ENCODE measurements at regions not wholly inside any gene's neighbourhood (a gene's known extent, or its start where the extent isn't known, plus 50 kb on each side); places are given as distances from the start of the nearest gene placed in this dataset.

DNA sequence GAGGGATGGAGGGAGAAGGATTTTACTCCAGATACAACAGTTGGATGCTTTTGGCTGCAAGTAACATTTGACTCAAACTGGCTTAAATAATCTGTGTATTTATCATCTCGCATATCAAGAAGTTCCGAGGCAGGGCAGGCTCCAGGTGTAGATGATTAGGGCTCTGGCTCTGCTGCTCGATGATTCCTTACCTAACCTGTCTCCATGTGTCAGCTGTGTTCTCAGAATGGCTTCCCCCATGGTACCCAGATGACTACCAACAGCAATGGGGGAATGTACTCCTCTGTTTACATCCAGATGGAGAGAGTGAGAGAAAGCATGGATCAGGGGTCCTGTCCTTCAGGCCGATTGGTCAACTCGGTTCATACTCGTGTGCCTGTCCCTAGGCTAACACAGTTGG is 90.4 kb upstream of the AKT3 start:
- Histone ChIP-seq H2AK5ac (ENCODE audit: insufficient read length, low read length) (no peak overlapping the region), H4K20me1 (ENCODE audit: control insufficient read depth, insufficient read depth, insufficient read length) (no peaks in the 10 kb centered on the region), H2BK5ac (ENCODE audit: insufficient read length, low read length) (no peak overlapping the region), H4K91ac (ENCODE audit: insufficient read length, low read depth, low read length) (no peak overlapping the region), H3K4me2 (ENCODE audit: insufficient read depth, insufficient read length, low read length) (no peak overlapping the region), H3K56ac (ENCODE audit: insufficient read length, low read depth, low read length) (no peak overlapping the region), H2BK20ac (ENCODE audit: low read depth, low read length, poor library complexity, severe bottlenecking) (no peak overlapping the region), H3K18ac (ENCODE audit: insufficient read length, low read depth, low read length) (no peak overlapping the region), H3K9ac (ENCODE audit: extremely low read depth, insufficient read length, low read length) (no peak overlapping the region), H3K23ac (ENCODE audit: insufficient read length, low read depth, low read length) (no peak overlapping the region), H2BK15ac (ENCODE audit: low read depth, low read length) (no peak overlapping the region), H3K23me2 (ENCODE audit: insufficient read length, low read depth, low read length, poor library complexity, severe bottlenecking) (peaks cover 2% of the 10 kb centered on the region), H3K9me3 (ENCODE audit: control insufficient read depth, low read depth, low read length) (no peaks in the 10 kb centered on the region), H3T11ph (ENCODE audit: low read length) (no peak overlapping the region), H3K4me1 (ENCODE audit: insufficient read depth, low read length) (no peaks in the 10 kb centered on the region), H2AFZ (ENCODE audit: low read length) (no peak overlapping the region), H2BK12ac (ENCODE audit: insufficient read length, low read depth, low read length) (no peak overlapping the region), H3K27me3 (ENCODE audit: insufficient read depth, low read length) (no peaks in the 10 kb centered on the region; the same call in 1 of the 2 replicates), H3K4ac (ENCODE audit: low read depth, low read length) (no peak overlapping the region), H3K79me2 (ENCODE audit: insufficient read depth, low read length) (no peaks in the 10 kb centered on the region), H3K14ac (ENCODE audit: insufficient read depth, low read length) (no peak overlapping the region), H3K79me1 (ENCODE audit: insufficient read depth, low read depth, low read length, poor library complexity, severe bottlenecking) (no peaks in the 10 kb centered on the region), H2BK120ac (ENCODE audit: low read depth, low read length, poor library complexity, severe bottlenecking) (no peak overlapping the region), H4K5ac (ENCODE audit: insufficient read length, low read depth, low read length) (no peak overlapping the region), H4K8ac (replicated peaks; ENCODE audit: insufficient read length, low read depth, low read length) (no peak overlapping the region), H3K27ac (ENCODE audit: insufficient read length, low read depth, low read length) (no peak overlapping the region)
- TF ChIP-seq, protein P1, sequence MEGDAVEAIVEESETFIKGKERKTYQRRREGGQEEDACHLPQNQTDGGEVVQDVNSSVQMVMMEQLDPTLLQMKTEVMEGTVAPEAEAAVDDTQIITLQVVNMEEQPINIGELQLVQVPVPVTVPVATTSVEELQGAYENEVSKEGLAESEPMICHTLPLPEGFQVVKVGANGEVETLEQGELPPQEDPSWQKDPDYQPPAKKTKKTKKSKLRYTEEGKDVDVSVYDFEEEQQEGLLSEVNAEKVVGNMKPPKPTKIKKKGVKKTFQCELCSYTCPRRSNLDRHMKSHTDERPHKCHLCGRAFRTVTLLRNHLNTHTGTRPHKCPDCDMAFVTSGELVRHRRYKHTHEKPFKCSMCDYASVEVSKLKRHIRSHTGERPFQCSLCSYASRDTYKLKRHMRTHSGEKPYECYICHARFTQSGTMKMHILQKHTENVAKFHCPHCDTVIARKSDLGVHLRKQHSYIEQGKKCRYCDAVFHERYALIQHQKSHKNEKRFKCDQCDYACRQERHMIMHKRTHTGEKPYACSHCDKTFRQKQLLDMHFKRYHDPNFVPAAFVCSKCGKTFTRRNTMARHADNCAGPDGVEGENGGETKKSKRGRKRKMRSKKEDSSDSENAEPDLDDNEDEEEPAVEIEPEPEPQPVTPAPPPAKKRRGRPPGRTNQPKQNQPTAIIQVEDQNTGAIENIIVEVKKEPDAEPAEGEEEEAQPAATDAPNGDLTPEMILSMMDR (conservative IDR thresholded peaks at IDR 0.05): no peak
- H3K4me1 Mint-ChIP-seq: peaks cover 27 to 32% of the 10 kb centered on the region in 2 experiments
- H3K27ac Mint-ChIP-seq: no peak overlapping the region
- peaks cover 0 to 5% of the 10 kb centered on the region in 2 experiments; a peak in 1 of 5 replicates for H3K9me3 Mint-ChIP-seq
- DNase-seq: no peak
- peaks cover 27% of the 10 kb centered on the region for H3K27me3 Mint-ChIP-seq (ENCODE audit: low read depth)
- peaks cover 0 to under 1% (median 0%) of the 10 kb centered on the region in 3 experiments; a peak in 2 of 7 replicates for H3K36me3 Mint-ChIP-seq (ENCODE audit: insufficient read depth in 1 of 3, low read depth in 3 of 3)
- no CpG with 5 or more reads among the region's 6 CpGs for WGBS (ENCODE audit: extremely low coverage, insufficient read length, low lambda C conversion rate)
- H3K4me3 Mint-ChIP-seq: no peak overlapping the region

Measured in H9 (cell line).